Activated CD4-positive, alpha-beta T cell treated with anti-CD3 and anti-CD28 coated beads, Interleukin-10, Interleukin-2, amounts not matched to agents 100 ng/mL and 50 ng/mL, durations not matched to agents 16 hours and 8 hours (primary cell): ENCODE measurements at regions not wholly inside any gene's neighbourhood (a gene's known extent, or its start where the extent isn't known, plus 50 kb on each side); places are given as distances from the start of the nearest gene placed in this dataset.
"Not testable (repeated sequence)": the region's sequence is repeated elsewhere in the genome, so short reads cannot be mapped to it uniquely, and the experiment has no call there.

Source experiments
- DNase-seq: peaks from one replicate; pipeline ENCODE4 v3.0.0-alpha.2; 2020

DNA sequence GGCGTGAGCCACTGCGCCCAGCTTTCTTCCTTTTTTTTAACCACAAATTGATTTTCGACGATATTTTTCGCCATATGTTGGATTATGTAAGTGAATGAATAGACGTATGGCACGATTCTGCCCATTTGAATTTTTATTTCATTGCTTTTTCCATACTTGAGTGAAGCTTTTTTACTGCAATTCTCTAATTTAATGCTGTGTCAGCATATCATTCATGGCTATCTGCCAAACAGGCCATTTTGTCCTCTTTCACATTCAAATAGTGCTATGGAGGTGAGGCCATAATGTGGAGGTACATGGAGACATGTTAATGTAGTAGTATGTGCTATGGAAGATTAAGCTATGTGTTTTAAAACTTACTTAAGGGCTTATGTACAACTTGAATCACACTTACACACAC is 152.1 kb upstream of the TUSC1 start:
- no peak for DNase-seq

DNA sequence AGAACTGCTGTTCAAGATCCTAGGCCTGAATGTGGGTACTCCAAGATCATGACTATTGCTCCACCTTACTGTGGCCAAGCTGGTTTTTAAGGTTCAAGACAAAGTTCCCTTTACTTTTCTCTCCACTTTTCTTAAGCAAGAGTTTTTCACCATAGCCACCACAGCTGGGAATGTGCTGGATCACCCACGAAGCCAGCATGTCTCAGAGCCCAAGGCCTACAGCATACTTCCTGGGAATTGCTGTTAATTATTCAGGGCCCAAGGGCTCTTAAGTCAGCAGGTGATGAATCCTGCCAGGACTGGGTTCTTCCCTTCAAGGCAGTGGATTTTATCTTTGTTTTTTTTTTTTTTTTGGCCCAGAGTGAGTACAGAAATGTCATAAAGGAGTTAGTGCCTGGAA is 149.4 kb upstream of the TUSC1 start:
- no peak for DNase-seq

DNA sequence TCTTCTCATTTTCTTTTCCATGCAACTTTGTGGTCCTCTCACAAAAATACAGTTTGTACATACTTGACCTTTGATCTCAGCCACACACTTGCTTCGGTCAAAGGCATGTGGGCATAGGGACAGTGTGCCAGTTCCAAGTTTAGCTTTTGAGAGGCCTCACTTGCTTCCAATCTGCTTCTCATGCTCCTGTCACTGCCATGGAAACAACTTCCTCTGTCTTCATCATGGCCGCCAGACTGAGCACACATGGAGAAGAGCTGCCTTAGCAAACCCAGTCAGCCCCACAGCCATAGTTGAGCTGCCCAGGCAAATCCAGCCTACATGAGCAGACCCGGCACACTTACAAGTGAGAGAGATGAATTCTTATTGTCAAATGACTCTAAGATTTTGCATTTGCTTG is 138.2 kb upstream of the TUSC1 start:
- DNase-seq = no peak

DNA sequence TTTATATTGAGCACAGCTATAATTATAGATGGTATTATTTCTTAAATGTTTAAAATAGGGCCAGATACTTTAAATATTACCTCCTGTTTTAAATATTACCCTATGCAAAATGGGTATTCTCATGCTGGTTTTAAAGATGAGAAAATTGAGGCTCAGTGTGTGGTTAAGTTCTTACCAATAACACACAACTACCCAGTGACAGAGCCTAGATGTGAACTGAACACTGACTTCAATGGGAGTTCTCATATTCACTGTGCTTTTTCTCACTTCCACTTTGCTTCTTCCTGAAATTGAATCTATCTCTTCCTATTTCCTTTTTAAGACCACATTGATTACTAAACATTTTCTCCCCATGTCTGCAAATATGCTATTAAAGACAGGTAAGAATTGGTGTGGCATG is 135.8 kb upstream of the TUSC1 start:
- DNase-seq = no peak

DNA sequence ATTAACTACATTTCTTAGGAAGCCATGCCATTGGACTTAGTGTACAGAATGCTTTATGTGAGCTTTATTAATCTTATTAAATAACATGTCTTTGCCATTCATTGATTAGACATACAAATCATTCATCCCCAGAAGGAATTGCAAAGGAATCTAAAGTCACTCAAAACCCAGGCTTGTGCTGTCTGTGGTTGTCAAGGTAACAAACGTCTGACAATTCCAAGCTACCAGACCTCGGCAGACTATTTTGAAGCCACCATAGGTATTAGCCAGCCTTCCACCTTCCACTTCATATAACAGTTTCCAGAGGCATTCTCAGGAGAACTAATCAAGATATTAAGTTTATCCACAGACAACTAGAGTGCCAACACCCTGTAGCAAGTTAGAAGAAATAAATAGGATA is 135.2 kb upstream of the TUSC1 start:
- DNase-seq = no peak

DNA sequence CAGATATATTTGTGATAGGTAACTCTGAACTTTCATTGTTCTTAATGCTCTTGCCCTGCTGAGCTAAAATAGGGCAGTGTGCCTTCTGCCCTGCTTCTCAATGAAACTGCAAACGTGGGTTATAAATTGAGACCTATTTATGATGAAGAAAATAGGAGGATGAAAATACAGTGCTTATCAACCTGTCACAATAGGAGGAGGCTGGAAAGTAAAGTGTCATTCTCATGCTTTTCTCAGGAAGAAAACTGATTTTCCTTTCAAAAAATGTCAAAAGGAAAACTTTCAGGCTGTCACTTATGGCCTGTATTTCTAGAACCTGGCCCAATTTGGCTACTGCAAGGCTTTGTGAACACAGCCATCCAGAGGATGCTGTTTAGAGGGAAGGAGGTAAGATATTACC is 130.3 kb upstream of the TUSC1 start:
- no peak for DNase-seq

DNA sequence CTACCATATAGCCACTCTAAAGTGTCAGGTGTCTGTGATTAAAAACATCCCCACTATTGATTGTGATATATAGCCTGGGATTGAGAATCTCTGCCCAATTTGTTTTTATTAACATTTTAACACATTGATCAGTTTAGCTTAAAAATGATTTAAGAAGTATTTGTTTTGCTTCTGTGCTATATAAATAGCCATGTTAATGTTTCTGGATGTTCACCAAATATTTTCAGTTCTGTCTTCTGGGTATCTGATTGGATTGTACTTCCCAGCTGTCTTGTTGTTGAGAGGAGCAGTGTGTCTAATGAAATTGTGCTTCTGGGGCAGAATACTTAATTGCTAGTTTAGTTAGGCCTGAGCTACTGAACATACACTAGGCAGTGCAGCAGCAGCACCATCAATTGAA is 126.6 kb upstream of the TUSC1 start:
- DNase-seq = no peak

DNA sequence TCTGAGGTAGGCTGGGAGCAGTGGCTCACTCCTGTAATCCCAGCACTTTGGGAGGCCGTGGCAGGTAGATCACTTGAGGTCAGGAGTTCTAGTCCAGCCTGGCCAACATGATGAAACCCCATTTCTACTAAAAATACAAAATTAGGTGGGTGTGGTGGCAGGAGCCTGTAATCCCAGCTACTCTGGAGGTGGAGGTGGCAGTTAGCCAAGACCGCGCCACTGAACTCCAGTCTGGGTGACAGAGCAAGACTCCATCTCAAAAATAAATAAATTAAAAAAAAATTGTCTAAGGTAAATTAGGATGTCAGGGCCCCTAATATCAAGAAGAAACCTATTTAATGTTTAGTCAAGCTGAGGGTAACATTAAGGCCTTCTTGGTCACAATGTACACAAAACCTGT is 123.7 kb upstream of the TUSC1 start:
- DNase-seq = not testable (repeated sequence)

DNA sequence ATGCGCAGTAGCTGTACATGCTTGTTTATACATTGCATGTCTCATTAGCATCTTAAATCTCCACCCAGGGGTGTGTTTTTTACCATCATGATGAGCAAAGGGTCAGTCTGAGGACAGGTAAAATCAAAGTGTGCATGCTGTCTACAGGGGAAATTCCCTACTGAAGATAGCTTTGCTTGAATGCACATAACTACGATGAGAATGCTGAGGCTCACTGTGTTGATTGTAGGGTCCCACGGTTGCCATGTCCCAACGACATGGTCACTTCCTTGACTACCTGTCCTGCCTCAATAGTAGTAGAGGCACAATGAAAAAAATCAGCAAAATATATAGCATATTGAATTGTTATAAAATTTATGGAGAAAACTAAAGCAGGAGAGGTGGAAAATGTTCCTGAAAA is 95.6 kb upstream of the TUSC1 start:
- no peak for DNase-seq

DNA sequence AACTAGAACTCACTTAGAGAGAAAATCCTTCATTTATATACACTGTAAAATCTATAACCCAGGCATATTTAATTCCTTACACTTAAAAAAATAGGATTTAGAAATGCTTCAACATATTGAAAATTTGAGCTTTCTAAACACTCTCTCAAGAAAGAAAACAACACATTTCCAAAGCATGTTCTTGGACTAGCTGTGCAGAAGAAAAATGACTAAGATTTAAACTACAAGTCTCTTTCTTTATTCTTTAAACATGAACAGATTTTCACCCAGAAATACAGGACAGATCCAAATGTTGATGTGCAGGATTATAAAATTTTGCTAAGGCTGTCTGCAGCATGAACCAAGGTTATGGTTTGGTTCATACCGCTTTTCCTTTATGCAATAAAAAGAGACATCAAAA is 77.7 kb upstream of the TUSC1 start:
- DNase-seq = no peak

DNA sequence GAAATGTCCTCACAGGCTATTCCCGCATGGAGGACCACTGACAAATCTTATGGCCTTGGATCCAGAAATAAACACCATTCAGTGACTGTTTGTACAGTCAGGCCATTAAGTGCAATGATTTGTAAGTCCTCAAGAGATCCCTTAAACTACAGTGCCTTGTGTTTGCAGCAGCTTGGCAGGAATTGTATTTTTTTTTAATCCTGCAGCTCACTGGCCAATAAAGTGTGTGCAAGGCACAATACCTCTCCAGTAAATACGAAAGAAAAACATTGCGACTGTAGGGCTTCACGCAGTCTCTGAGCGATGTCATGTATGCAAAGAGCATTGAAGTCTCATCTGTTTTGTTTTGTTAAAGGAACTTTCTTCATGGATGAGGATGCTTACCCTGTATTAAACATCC is 74.2 kb upstream of the TUSC1 start:
- no peak for DNase-seq

DNA sequence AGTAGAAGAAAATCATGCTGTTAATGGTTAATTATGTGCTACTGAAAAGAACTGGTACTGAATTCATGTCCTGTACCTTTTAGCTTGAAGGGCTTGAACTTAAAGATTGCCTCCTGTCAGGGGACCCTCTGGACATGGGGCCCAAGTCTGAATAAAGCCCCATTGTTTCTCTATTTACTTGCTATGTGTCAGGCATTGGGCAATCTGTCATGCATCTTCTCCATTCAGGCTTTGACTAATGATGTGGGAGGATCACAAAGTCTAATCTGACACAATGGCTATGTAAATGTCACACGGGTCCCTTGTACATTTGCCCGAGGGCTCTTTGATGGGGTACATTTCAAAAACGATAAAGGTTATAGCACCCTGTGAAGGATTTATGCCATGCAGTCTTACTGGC is 64.0 kb upstream of the TUSC1 start:
- no peak for DNase-seq

DNA sequence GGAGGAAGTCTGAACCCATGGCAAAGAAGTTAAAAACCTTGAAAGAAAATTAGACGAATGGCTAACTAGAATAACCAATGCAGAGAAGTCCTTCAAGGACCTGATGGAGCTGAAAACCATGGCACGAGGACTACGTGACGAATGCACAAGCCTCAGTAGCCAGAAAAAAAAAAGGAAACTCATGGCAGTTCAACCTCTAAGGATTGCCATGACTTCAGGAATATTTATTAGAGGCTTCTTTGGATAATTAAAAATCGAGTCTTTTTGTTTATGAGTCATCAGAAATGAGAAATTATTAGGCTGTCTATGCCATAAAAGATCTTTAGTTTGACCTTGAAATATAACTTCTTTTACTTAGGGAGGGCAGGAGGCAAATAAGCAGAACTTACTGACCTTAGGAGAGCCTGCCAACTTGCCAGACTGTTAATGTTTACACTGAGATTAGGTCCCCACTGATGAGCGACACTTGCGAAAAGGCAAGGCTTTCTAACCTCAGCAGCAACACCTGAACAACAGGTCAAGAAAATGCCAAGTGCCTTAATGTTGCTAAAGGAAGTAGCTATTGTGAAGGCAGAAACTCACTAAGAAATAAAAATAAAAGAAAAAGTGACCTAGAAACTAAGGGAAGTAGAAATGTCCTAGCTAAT is 55.2 kb upstream of the TUSC1 start:
- no peak for DNase-seq

DNA sequence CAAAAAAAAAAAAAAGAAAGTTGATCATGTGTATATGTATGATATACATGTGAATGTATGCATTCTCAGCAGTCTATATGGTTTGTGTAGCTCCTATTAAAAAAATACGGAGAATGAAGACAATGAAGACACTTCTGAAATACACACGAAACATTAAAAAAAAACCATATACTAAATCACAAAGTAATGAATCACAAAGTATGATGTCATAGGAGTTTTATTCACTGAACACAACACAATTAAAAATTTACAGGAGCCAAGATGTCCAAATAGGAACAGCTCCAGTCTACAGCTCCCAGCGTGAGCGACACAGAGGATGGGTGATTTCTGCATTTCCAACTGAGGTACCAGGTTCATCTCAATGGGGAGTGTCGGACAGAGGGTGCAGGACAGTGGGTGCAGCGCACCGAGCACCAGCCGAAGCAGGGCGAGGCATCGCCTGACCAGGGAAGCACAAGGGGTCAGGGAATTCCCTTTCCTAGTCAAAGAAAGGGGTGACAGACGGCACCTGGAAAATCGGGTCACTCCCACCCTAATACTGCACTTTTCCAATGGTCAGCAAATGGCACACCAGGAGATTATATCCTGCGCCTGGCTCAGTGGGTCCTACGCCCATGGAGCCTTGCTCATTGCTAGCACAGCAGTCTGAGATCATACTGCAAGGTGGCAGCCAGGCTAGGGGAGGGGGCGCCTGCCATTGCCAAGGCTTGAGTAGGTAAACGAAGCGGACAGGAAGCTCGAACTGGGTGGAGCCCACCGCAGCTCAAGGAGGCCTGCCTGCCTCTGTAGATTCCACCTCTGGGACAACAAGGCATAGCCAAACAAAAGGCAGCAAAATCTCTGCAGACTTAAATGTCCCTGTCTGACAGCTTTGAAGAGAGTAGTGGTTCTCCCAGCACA is 53.9 kb upstream of the TUSC1 start:
- not testable (repeated sequence) for DNase-seq
